CD4-positive, alpha-beta T cell treated with Interleukin-4 for 4 hours (primary cell): ENCODE measurements at regions not wholly inside any gene's neighbourhood (a gene's known extent, or its start where the extent isn't known, plus 50 kb on each side); places are given as distances from the start of the nearest gene placed in this dataset.

Experiments used
- DNase-seq: peaks from one replicate; pipeline ENCODE4 v3.0.0-alpha.2; 2020

DNA sequence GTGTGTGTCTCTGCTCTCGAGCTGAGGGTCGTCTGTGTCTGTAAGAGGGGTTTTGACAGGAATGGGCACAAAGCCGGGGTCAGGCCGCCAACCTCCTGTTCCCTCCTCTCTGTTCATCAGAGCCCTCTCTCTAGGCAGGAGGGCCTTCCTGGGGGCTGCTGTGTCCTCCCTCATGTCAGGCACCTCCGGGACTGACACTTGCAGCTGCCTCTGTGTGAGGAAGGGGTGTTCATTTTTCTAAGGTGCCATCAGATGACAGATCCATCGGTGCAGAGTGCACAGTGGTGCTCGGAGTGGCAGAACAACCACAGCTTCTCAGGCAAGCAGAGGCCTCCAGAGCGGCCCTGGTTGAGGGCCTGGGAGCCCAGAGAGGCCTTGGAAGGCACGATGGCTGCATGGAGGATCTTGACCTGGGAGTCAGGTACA is 265.4 kb upstream of the B3GAT1 start:
- no peak for DNase-seq

DNA sequence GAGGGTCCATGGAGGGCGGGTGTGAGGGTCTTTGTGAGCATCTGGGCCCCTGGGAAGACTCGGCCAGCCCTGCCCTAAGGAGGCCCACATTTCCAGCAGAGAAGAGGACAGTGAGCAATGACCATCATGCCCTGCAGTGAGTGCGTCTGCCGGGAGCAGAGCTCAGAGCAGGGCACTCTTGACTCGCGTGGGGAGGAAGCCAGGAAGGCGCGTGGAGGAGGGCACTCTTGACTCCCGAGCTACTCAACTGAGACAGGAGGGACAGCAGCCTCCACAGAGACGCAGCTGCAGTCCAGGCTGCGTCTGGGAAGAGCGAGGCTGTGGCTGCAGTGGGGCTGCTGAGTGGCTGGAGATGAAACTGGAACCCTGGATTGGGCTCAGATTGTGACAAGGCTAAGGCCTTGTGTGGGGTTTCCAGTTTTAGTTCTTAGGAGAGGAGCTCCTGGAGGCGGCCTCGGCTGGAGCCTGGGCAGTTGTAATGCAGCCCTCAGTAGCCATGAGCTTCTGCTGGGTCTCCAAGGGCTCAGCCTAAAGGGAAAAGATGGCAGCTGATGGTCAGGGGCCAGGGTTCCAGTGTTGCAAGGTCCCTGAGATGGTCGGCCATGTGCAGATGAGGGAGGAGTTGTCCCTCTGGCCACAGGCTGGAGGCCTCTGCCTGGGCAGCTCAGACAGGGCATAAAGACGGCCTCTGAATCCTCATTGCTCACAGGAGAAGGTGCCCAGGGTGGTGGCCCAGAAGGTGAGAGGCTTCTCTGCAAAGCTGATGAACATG is 264.7 kb upstream of the B3GAT1 start:
- no peak for DNase-seq

GRCh38 chr11:134675983-134676382 is 263.9 kb upstream of the B3GAT1 start:
- DNase-seq, result no peak

GRCh38 chr11:134674974-134675373 is 262.9 kb upstream of the B3GAT1 start:
- no peak for DNase-seq

DNA sequence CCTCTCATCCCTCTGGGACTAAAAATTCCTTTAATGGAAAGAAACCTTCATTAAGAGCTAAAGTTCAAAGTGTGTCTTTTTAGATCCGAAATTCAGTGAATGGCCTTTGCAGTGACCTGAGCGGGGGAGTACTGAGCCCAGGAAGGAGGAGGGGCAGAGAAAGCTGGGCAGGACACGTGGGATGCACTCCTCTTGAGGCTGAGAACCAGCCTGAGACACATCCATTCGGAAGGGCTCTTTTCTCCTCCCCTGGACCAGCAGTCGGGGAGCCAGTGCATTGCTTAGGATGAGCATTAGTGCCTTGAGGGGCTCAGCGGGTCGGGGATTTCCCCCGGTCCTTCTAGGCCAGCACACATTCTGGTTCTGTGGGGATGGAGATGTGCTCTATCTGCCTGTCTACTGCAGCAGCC is 258.9 kb upstream of the B3GAT1 start:
- DNase-seq, result no peak

- DNase-seq, result no peak
Measured at GRCh38 chr11:134670247-134670782, 258.3 kb upstream of the B3GAT1 start.

GRCh38 chr11:134669796-134670195 is 257.8 kb upstream of the B3GAT1 start:
- no peak for DNase-seq

GRCh38 chr11:134668796-134669195 is 256.8 kb upstream of the B3GAT1 start:
- no peak for DNase-seq

DNA sequence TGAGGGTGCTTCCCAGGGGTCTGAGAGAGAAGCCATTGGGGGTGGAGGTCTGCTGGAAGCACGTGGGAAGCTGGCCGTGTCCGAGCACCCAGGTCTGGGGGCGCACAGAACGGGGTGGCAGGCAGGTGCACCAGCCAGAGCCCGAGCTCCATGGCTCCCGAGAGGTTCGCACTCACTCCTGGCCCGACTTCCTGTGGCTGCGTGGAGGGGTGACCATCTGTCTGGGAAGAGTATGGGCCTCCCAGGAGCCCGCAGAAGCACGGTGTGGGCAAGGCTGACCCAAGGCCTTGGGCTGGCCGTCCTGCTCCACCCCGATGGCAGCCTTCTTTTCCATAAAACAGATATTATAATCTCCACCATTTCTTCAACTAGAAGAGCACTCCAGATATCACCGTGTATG is 256.0 kb upstream of the B3GAT1 start:
- no peak for DNase-seq

DNA sequence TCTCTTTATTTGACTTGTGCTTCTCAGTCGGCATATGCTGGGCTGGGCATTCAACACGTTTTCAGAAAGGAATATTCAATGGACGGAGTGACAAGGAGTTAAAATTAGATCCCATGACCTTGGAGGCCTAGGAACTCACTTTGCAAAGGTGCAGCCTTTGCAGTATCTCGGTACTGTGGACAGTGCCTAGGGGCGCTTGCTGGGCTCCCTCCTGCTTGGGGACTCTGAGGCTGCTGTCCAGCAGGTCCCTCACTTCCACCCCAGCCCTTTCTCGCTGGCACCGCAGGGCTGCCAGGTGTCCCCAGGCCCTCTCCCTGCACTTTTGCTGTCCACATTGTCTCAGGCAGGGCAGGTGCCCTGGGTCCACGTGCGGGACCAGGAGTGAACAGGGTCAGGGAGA is 255.5 kb upstream of the B3GAT1 start:
- no peak for DNase-seq

DNA sequence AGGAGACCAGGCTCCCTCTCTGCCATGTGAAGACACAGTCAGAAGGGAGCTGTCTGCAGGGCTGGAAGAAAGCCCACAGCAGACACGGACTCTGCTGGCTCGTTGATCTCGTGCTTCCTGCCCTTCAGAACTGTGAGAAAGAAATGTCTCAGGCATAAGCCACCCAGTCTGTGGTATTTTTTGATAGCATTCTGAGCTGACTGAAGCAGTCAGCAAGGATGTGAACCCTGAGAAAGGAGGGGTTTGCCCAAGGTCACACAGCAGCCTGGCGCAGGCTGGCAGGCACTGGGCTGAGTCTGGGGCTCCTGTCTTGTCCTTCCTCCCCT is 255.1 kb upstream of the B3GAT1 start:
- no peak for DNase-seq

DNA sequence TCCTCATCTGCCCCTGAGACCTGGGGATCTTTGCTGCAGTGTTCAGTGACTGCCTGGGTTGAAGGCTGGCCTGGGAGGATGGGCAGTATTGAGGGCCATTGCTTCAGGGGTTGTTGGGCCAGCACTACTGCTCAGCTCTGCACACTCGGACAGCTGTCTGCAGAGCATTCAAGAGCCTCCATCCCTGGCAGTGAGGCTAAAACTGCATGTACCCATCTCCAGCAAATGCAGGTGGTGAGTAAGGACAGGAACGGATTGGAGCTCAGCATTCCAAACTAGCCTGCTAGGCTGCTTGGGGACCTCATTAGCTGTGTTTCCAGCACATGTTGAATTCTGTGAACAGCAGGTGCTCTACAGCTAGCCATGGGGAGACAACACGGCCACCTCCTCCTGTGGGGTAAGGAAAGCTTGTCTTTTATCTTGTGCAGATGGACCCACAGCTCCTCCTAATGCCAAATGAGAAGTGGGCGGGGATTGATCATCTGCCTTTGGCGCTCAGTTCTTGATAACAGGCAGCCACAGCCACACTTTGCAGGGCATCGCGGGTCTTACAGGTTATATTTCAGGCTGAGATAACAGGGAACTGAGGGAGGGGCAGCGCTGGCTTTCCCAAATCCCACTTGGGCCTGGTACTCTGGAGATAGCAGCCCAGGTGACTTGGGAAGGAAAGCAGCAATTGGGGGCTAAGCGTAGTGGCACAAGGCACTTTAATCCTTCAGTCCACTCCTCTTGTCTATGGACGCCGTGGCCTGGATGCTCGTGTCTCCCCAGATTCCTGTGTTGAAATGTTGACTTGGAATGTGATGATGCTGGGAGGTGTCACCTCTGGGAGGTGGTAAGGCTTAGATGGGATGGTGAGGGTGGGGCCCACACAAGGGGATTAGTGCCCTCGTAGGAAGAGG is 254.5 kb upstream of the B3GAT1 start:
- no peak for DNase-seq

DNA sequence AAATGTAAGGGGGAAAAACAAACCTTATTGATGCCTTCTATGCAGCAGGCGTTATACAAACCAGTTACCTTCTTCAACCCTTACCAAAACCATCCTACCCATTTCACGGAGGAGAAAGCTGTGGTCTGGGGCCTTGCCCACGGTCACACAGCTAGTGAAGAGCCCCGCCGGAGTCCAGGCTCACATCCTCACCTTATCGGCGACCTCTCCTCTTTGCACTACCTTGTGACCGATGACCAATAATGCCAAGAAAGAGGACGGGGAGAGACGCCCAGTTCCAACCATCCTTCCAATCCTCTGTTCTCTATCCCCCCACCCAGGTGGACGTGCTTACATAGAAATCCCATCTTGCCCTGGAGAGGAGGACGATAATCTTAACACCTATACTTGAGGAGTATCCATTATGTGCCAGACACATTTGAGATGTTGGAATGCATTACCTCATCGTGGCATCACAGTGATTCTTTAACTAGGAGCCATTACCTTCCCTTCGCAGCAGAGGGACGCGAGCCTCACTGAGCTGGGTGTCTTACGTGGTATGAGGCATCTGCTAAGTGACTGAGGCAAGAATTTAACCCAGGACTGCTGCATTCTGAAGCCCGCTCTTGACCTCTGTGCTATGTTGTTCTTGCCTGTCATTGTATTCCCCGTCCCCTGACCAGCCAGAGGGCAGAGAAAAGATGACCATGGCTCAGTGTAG is 253.7 kb upstream of the B3GAT1 start:
- DNase-seq, result no peak

- no peak for DNase-seq
Measured at GRCh38 chr11:134665188-134665535, 253.1 kb upstream of the B3GAT1 start.

DNA sequence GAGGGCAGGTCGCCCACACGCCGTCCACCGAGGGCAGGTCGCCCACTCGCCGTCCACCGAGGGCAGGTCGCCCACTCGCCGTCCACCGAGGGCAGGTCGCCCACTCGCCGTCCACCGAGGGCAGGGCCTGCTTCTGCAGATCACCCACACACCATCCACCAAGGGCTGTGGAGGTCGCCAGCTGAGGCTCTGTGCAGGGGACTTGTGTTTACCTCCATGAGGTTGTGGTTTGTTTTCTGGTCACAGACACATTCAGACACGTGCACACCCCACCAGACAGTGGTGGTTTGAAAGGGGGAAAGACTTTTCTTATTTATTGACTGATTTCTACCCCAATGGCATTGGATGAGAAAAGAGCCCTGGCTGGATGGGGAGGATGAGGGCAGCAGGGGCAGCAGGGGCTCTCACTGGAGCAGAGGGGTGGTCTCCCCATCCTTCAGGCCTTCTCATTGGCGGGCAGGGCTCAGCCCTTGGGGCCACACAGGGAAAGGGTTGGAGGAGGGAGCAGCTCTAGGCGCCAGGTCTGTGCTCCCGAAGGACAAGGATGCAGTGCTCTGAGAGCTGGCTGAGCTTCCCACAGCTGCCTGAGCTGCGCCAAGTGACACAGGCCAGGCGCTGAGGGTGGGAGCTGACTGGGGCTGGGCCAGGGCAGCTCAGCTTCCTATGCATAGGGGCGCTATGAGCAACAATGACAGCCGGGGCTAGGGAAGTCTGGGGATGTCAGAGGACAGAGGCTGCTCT is 252.6 kb upstream of the B3GAT1 start:
- no peak for DNase-seq

DNA sequence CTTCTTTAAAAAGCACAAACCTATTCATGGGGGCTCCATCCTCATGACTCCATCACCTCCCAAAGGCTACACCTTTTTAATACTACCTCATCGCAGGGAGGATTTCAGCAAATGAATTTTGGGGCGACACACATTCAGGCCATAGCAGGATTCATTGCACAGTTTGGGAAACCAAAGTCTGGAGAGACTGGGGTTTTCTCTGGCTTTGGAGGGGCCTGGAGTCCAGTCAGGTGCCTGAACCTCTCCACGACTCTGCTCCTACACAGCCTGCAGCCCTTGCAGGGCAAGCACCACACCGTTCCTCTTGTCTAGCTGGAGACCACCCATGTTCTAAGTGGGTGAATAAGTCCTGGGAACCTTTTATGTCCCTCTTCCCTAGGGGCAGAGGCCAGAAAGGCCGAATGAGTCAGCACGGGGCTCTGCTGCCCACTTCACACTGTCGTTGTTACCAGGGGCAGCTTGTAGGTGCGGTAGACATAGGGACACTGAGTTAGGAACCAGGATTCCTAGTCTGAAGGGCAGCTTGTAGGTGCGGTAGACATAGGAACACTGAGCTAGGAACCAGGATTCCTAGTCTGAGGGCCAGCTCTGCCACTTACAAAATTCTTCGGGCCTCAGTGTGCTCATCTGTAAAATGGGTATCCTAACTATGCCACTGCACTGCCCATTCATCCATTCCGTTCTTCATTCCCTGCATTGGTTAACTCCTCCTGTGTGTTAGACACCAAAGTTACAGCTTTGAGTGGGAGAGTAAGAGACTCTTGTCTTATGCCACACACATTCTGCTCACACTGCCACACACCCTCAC is 251.7 kb upstream of the B3GAT1 start:
- no peak for DNase-seq

DNA sequence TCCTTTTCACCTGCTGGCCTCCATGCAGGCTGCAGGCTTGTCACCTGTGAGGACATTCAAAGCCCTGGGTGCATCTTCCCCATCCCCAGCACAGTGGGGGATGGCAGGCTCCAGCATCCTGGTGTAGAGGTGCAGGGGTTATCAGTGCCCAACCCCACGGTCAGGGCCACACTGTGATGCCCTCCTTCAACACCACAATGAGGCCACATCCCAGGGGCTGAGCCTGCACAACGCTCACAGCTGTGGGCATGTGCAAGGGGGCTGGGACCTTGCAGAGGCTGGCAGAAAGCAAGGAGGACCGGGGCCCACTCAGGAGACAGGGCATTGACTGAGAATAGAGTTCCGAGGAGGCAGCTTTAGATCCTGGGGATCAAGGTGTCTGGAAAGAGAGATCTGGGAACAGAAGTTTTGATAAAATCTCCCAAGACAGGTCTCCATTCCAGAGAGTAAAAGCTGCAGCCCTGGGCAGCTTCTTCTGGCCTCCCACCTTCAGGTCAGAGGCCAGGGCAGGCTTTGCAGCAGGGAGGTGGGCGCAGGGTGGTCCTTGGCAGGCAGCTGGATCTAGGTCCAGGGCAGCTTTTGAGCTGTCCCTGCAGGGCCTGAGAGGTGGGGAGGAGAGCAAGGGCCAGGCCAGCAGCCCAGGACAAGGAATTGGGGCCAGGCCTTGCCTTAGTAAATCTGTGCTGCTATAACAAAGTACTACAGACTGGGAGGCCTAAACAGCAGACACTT is 250.8 kb upstream of the B3GAT1 start:
- DNase-seq, result no peak

DNA sequence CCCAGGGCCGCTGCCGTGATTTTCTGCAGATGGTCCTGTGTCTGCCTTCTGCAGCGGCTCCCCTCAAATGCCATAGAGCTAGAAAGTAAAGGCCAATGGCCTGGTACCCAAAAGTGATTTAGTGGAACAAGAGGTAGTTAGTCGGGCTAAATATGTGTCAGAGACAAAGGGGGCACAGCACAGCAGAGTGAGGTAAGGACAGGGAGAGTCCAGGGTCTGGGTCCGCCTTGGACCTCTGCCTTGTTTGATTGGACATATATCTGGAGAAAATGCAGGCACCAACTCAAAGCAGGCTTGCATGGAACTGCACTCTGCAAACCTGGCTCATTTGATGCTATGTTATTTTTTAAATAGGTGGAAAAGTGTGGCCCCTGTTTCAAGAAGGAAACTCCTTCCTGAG is 249.6 kb upstream of the B3GAT1 start:
- no peak for DNase-seq

DNA sequence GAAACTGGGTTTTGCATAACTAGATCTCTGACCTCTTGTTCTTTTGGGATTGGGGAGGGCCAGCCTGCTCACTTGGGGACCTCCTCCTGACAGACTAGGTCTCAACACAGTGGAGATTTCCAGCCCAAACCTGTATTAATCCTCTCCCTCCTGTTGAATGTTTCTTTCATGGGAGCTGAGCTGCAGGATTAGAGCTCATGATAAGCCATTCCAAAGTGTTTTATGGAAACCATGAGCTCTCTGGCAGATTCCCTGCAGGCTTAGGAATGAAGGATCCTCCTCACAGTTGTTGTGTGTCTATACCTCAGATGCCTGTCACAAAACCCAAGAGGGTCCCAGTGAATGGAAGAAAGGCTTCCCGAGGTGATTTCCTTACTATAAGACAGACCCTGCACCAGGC is 248.4 kb upstream of the B3GAT1 start:
- DNase-seq, result no peak

DNA sequence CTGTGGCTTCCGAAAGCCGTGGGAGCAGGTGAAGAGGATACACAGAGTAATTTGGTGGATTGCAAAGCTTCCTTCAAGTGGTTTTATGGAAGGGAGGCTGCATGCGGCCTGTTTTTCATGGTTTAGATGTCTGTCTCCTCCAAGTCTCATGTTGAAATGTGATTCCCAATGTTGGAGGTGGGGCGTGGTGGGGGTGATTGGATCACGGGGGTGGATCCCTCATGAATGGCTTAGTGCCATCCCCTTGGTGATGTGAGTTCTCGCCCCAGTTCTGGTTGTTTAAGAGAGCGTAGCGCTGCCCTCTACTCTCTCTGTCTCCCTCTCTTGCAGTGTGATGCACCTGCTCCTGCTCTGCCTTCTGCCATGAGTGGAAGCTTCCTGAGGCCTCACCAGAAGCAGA is 247.8 kb upstream of the B3GAT1 start:
- DNase-seq, result no peak
